ENCODE measurements at regions not wholly inside any gene's neighbourhood (a gene's known extent, or its start where the extent isn't known, plus 50 kb on each side); places are given as distances from the start of the nearest gene placed in this dataset.

DNA sequence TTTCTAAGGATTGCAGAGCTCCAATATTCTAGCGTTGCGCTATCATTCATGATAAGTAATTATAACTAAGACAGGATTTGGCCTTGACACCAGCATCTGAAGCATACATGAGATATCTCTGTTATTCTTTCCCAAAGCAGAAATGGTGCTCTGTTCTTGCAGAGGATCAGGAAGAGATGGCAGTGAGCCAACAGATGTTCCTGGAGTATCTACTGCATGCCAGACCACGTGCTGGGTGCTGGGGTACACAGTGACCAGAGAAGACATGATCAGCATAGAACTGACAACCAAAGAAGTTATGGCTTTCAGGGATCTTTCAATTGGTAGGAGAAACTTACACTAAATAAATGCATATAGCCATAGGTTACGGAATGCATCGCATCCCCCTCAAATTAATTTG is 63.7 kb upstream of the PLXNA4 start:
- TF ChIP-seq, protein P1, sequence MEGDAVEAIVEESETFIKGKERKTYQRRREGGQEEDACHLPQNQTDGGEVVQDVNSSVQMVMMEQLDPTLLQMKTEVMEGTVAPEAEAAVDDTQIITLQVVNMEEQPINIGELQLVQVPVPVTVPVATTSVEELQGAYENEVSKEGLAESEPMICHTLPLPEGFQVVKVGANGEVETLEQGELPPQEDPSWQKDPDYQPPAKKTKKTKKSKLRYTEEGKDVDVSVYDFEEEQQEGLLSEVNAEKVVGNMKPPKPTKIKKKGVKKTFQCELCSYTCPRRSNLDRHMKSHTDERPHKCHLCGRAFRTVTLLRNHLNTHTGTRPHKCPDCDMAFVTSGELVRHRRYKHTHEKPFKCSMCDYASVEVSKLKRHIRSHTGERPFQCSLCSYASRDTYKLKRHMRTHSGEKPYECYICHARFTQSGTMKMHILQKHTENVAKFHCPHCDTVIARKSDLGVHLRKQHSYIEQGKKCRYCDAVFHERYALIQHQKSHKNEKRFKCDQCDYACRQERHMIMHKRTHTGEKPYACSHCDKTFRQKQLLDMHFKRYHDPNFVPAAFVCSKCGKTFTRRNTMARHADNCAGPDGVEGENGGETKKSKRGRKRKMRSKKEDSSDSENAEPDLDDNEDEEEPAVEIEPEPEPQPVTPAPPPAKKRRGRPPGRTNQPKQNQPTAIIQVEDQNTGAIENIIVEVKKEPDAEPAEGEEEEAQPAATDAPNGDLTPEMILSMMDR (conservative IDR thresholded peaks at IDR 0.05; ENCODE audit: low read depth in 2 of 2): no peak
- TF ChIP-seq POLR2AphosphoS5 (IDR thresholded peaks at IDR 0.05; ENCODE audit: low read depth): no peak
- no peak for TF ChIP-seq EZH2phosphoT487 (IDR thresholded peaks at IDR 0.05; ENCODE audit: unreplicated experiment)
- TF ChIP-seq, protein P2, sequence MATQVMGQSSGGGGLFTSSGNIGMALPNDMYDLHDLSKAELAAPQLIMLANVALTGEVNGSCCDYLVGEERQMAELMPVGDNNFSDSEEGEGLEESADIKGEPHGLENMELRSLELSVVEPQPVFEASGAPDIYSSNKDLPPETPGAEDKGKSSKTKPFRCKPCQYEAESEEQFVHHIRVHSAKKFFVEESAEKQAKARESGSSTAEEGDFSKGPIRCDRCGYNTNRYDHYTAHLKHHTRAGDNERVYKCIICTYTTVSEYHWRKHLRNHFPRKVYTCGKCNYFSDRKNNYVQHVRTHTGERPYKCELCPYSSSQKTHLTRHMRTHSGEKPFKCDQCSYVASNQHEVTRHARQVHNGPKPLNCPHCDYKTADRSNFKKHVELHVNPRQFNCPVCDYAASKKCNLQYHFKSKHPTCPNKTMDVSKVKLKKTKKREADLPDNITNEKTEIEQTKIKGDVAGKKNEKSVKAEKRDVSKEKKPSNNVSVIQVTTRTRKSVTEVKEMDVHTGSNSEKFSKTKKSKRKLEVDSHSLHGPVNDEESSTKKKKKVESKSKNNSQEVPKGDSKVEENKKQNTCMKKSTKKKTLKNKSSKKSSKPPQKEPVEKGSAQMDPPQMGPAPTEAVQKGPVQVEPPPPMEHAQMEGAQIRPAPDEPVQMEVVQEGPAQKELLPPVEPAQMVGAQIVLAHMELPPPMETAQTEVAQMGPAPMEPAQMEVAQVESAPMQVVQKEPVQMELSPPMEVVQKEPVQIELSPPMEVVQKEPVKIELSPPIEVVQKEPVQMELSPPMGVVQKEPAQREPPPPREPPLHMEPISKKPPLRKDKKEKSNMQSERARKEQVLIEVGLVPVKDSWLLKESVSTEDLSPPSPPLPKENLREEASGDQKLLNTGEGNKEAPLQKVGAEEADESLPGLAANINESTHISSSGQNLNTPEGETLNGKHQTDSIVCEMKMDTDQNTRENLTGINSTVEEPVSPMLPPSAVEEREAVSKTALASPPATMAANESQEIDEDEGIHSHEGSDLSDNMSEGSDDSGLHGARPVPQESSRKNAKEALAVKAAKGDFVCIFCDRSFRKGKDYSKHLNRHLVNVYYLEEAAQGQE (IDR thresholded peaks at IDR 0.05; ENCODE audit: unreplicated experiment): no peak
- no peak for TF ChIP-seq EZH2 (IDR thresholded peaks at IDR 0.05; ENCODE audit: low read depth, unreplicated experiment)
- no peak for TF ChIP-seq JUNB (IDR thresholded peaks at IDR 0.05; ENCODE audit: unreplicated experiment)

All from GM23338 (cell line).